ENCODE measurements at regions not wholly inside any gene's neighbourhood (a gene's known extent, or its start where the extent isn't known, plus 50 kb on each side); places are given as distances from the start of the nearest gene placed in this dataset.
"Not testable (repeated sequence)": the region's sequence is repeated elsewhere in the genome, so short reads cannot be mapped to it uniquely, and the experiment has no call there.

DNA sequence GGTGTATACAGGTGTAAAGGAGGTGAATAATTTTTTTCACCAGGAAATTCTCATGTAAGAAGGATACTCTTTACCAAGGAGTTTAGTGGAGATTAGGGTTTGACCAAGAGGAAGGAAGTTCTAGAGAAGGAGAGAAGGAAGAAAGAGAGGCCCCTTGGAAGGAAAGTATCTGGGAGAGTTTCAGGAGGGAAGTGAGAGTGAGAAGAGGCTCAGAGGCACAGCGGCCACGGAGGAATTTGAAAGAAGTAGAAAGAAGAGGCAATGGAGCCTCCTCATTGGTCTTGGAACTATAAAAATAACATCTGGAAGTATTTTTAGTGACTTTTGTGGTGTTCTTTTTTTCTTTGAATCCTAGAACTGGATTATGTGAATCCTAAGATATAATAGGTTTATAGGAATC lies 50.8 kb upstream of the MCUR1 start:
- no peaks in the 10 kb centered on the region for H3K9me3 ChIP-seq (ENCODE audit: insufficient read depth, low read depth, low read length)
- no peaks in the 10 kb centered on the region for H3K79me2 ChIP-seq (ENCODE audit: insufficient read depth, low read length)
- H4K20me1 ChIP-seq (ENCODE audit: insufficient read depth, low read length, poor library complexity, severe bottlenecking): no peaks in the 10 kb centered on the region
- no peaks in the 10 kb centered on the region for H3K4me1 ChIP-seq (ENCODE audit: insufficient read depth, low read length, poor library complexity, severe bottlenecking)
- no peak overlapping the region for H2AFZ ChIP-seq (ENCODE audit: low read length)
- peaks cover 5% of the 10 kb centered on the region for H3K27me3 ChIP-seq (ENCODE audit: insufficient read depth, low read length, poor library complexity, severe bottlenecking)
- no peak for TF ChIP-seq EZH2phosphoT487 (IDR thresholded peaks at IDR 0.05; ENCODE audit: borderline replicate concordance)
- TF ChIP-seq, protein P1, sequence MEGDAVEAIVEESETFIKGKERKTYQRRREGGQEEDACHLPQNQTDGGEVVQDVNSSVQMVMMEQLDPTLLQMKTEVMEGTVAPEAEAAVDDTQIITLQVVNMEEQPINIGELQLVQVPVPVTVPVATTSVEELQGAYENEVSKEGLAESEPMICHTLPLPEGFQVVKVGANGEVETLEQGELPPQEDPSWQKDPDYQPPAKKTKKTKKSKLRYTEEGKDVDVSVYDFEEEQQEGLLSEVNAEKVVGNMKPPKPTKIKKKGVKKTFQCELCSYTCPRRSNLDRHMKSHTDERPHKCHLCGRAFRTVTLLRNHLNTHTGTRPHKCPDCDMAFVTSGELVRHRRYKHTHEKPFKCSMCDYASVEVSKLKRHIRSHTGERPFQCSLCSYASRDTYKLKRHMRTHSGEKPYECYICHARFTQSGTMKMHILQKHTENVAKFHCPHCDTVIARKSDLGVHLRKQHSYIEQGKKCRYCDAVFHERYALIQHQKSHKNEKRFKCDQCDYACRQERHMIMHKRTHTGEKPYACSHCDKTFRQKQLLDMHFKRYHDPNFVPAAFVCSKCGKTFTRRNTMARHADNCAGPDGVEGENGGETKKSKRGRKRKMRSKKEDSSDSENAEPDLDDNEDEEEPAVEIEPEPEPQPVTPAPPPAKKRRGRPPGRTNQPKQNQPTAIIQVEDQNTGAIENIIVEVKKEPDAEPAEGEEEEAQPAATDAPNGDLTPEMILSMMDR (conservative IDR thresholded peaks at IDR 0.05; ENCODE audit: low read length): no peak
- H3K4me2 ChIP-seq (ENCODE audit: low read depth, low read length, poor library complexity, severe bottlenecking): no peak overlapping the region
- no peaks in the 10 kb centered on the region for H3F3A ChIP-seq (ENCODE audit: low read depth)
- H3K36me3 ChIP-seq (ENCODE audit: insufficient read depth, low read length): no peaks in the 10 kb centered on the region
- H3K4me3 ChIP-seq (ENCODE audit: low read length, poor library complexity, severe bottlenecking): no peak overlapping the region
- no peaks in the 10 kb centered on the region for H3K9me2 ChIP-seq (replicated peaks; ENCODE audit: low read depth, low read length)
- H3K9ac ChIP-seq (ENCODE audit: low read depth, low read length, poor library complexity, severe bottlenecking): no peak overlapping the region

DNA sequence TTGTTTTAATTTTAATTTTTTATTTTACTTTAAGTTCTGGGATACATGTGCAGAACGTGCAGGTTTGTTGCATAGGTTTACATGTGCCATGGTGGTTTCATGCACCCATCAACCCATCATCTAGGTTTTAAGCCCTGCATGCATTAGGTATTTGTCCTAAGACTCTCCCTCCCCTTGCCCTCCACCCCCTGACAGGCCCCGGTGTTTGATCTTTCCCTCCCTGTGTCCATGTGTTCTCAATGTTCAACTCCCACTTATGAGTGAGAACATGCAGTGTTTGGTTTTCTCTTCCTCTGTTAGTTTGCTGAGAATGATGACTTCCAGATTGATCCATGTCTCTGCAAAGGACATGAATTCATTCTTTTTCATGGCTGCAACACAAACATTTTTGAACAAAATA lies 50.3 kb upstream of the MCUR1 start:
- H3K9me2 ChIP-seq (replicated peaks; ENCODE audit: low read depth, low read length); H4K20me1 ChIP-seq (ENCODE audit: insufficient read depth, low read length, poor library complexity, severe bottlenecking); H3K79me2 ChIP-seq (ENCODE audit: insufficient read depth, low read length); H2AFZ ChIP-seq (ENCODE audit: low read length); H3K4me3 ChIP-seq (ENCODE audit: low read length, poor library complexity, severe bottlenecking); H3F3A ChIP-seq (ENCODE audit: low read depth); H3K9me3 ChIP-seq (ENCODE audit: insufficient read depth, low read depth, low read length); H3K9ac ChIP-seq (ENCODE audit: low read depth, low read length, poor library complexity, severe bottlenecking); H3K27me3 ChIP-seq (ENCODE audit: insufficient read depth, low read length, poor library complexity, severe bottlenecking); H3K4me1 ChIP-seq (ENCODE audit: insufficient read depth, low read length, poor library complexity, severe bottlenecking); H3K4me2 ChIP-seq (ENCODE audit: low read depth, low read length, poor library complexity, severe bottlenecking); H3K36me3 ChIP-seq (ENCODE audit: insufficient read depth, low read length): not testable (repeated sequence)

Data from Loucy (cell line).